ENCODE measurements at regions not wholly inside any gene's neighbourhood (a gene's known extent, or its start where the extent isn't known, plus 50 kb on each side); places are given as distances from the start of the nearest gene placed in this dataset.
"Not testable (repeated sequence)": the region's sequence is repeated elsewhere in the genome, so short reads cannot be mapped to it uniquely, and the experiment has no call there.

DNA sequence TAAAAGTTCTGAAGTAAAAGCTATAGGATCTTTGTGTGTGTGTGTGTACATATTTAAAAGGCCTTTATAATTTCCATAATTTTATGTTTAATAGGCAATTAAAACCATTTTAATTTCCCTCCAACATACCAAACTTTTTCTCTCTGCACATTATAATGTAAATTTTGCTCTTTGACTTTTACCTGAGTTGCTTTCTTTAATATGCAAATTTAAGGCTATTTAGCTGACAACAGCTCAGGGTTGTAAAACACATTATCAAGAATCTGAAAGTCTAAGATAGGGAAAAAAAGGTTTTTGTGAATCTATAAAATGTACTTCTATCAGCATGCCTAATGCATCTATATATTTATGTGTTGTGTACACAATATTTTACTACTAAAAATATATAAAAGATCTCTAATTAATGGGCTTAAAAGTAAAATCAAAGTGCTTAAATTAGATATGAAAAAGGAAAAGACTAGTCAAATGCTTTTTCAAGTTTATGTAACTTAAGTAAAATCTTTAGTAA, 239.6 kb upstream of the RAI14 start:
- Histone ChIP-seq H3K4me3 (replicated peaks in 1 of 3; ENCODE audit: insufficient read depth in 1 of 3, low read depth in 1 of 3, low read length in 3 of 3) (no peak overlapping the region), H3K36me3 (ENCODE audit: control insufficient read depth in 2 of 2, extremely low read depth in 1 of 2, insufficient read depth in 2 of 2, low read length in 2 of 2) (no peaks in the 10 kb centered on the region), H3K4me2 (ENCODE audit: insufficient read depth, low read length) (no peak overlapping the region), H3K4me1 (ENCODE audit: control insufficient read depth, extremely low read depth, insufficient read depth, low read length) (no peaks in the 10 kb centered on the region), H3K9me3 (replicated peaks; ENCODE audit: control insufficient read depth, insufficient read depth, low read length) (no peaks in the 10 kb centered on the region), H3K27me3 (ENCODE audit: control insufficient read depth in 2 of 2, insufficient read depth in 2 of 2, low read length in 2 of 2) (peaks cover 2% of the 10 kb centered on the region in 2 experiments), H3K9ac (replicated peaks; ENCODE audit: extremely low read depth, insufficient read depth, low read length) (no peak overlapping the region), H2AFZ (ENCODE audit: low read depth, low read length) (no peak overlapping the region), H3K9me1 (replicated peaks; ENCODE audit: control insufficient read depth, extremely low read depth, insufficient read depth, low read length) (no peaks in the 10 kb centered on the region), H4K20me1 (replicated peaks; ENCODE audit: control insufficient read depth, extremely low read depth, insufficient read depth, low read length) (no peaks in the 10 kb centered on the region), H3K27ac (ENCODE audit: insufficient read depth, low read depth, low read length) (no peak overlapping the region), H3K79me2 (ENCODE audit: control insufficient read depth, insufficient read depth, low read length) (no peaks in the 10 kb centered on the region)
- dilution Hi-C loops (cut with MboI; ENCODE audit: extremely low pct_ligation_motif_present, low sequenced_read_pairs): no loop called here
- ChIA-PET POLR2A (no interaction called here), CTCF (interaction anchor here (0.9 to 1.3 kb wide), 2 partner anchors 9 to 1662 kb away, joined by 3 read pairs; no protein-coding TSS in a partner anchor)
- no peak for DNase-seq (ENCODE audit: low read depth, low spot score)
- no peak for FAIRE-seq
- intact Hi-C loops (cut with micrococcal nuclease): no loop called here
- no peak for TF ChIP-seq POLR2A (IDR thresholded peaks at IDR 0.05; ENCODE audit: low read depth, low read length)
- no peak for TF ChIP-seq GATA2 (IDR thresholded peaks at IDR 0.05; ENCODE audit: insufficient read depth, insufficient read length, low read depth, low read length)
- no peak for TF ChIP-seq MYC (IDR thresholded peaks at IDR 0.05; ENCODE audit: low read depth, low read length)
- TF ChIP-seq, protein P1, sequence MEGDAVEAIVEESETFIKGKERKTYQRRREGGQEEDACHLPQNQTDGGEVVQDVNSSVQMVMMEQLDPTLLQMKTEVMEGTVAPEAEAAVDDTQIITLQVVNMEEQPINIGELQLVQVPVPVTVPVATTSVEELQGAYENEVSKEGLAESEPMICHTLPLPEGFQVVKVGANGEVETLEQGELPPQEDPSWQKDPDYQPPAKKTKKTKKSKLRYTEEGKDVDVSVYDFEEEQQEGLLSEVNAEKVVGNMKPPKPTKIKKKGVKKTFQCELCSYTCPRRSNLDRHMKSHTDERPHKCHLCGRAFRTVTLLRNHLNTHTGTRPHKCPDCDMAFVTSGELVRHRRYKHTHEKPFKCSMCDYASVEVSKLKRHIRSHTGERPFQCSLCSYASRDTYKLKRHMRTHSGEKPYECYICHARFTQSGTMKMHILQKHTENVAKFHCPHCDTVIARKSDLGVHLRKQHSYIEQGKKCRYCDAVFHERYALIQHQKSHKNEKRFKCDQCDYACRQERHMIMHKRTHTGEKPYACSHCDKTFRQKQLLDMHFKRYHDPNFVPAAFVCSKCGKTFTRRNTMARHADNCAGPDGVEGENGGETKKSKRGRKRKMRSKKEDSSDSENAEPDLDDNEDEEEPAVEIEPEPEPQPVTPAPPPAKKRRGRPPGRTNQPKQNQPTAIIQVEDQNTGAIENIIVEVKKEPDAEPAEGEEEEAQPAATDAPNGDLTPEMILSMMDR (IDR thresholded peaks at IDR 0.05; ENCODE audit: extremely low read depth in 1 of 2, insufficient read depth in 1 of 2, low read depth in 1 of 2, low read length in 2 of 2): no peak
- no peak for TF ChIP-seq FOS (IDR thresholded peaks at IDR 0.05; ENCODE audit: borderline replicate concordance, insufficient read depth, low read length)
- no peak for TF ChIP-seq EZH2 (IDR thresholded peaks at IDR 0.05; ENCODE audit: borderline replicate concordance, low read depth, low read length, severe bottlenecking)
- TF ChIP-seq, protein P2, sequence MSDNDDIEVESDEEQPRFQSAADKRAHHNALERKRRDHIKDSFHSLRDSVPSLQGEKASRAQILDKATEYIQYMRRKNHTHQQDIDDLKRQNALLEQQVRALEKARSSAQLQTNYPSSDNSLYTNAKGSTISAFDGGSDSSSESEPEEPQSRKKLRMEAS (IDR thresholded peaks at IDR 0.05; ENCODE audit: insufficient read depth, insufficient read length): no peak
- no peak for TF ChIP-seq JUN (IDR thresholded peaks at IDR 0.05; ENCODE audit: borderline replicate concordance, insufficient read depth, insufficient read length, low read depth)
- TF ChIP-seq POLR2AphosphoS5 (IDR thresholded peaks at IDR 0.05; ENCODE audit: insufficient read depth, low read depth, low read length): no peak
- no TSS peak for BruUV-seq (replicated peaks)

DNA sequence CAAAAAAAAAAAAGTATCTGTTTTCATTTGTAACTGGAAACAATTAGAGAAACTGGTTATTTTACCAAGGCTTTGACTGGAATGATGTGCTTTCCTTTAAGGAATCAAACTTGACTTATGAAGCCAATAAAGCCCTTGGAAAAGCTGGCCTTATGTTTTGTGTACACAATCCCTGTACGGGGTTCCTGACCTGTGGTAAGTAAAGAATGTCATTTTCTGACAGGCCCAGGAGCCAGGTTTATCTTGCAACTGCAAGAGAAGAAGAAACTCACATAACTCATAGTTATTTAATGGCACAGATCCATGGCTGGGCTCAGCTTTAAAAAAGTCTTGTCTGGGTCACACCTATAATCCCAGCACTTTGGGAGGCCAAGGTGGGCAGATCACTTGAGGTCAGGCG, 235.9 kb upstream of the RAI14 start:
- H3K36me3 ChIP-seq (ENCODE audit: control insufficient read depth in 2 of 2, extremely low read depth in 1 of 2, insufficient read depth in 2 of 2, low read length in 2 of 2); FAIRE-seq; H3K27ac ChIP-seq (ENCODE audit: insufficient read depth, low read depth, low read length); H3K4me3 ChIP-seq (replicated peaks in 1 of 3; ENCODE audit: insufficient read depth in 1 of 3, low read depth in 1 of 3, low read length in 3 of 3); BruUV-seq (replicated peaks); H3K9me3 ChIP-seq (replicated peaks; ENCODE audit: control insufficient read depth, insufficient read depth, low read length); H3K4me2 ChIP-seq (ENCODE audit: insufficient read depth, low read length); DNase-seq (ENCODE audit: low read depth, low spot score); H3K9ac ChIP-seq (replicated peaks; ENCODE audit: extremely low read depth, insufficient read depth, low read length); H3K79me2 ChIP-seq (ENCODE audit: control insufficient read depth, insufficient read depth, low read length); intact Hi-C loops (cut with micrococcal nuclease); H2AFZ ChIP-seq (ENCODE audit: low read depth, low read length); H3K9me1 ChIP-seq (replicated peaks; ENCODE audit: control insufficient read depth, extremely low read depth, insufficient read depth, low read length); POLR2A ChIA-PET; H3K27me3 ChIP-seq (ENCODE audit: control insufficient read depth in 2 of 2, insufficient read depth in 2 of 2, low read length in 2 of 2); CTCF ChIA-PET; H4K20me1 ChIP-seq (replicated peaks; ENCODE audit: control insufficient read depth, extremely low read depth, insufficient read depth, low read length); dilution Hi-C loops (cut with MboI; ENCODE audit: extremely low pct_ligation_motif_present, low sequenced_read_pairs); H3K4me1 ChIP-seq (ENCODE audit: control insufficient read depth, extremely low read depth, insufficient read depth, low read length): not testable (repeated sequence)
